ENCODE measurements at regions not wholly inside any gene's neighbourhood (a gene's known extent, or its start where the extent isn't known, plus 50 kb on each side); places are given as distances from the start of the nearest gene placed in this dataset.

- no peak overlapping the region for H3K4me3 Mint-ChIP-seq
- H3K4me1 Mint-ChIP-seq, result no peaks in the 10 kb centered on the region
- no peaks in the 10 kb centered on the region for H3K9me3 Mint-ChIP-seq
- peaks cover 4% of the 10 kb centered on the region for H3K27me3 Mint-ChIP-seq
- H3K36me3 Mint-ChIP-seq, result no peaks in the 10 kb centered on the region
- DNase-seq, result no peak
- H3K27ac Mint-ChIP-seq, result no peak overlapping the region
- POLR2A ChIA-PET, result no interaction called here
- ATAC-seq (ENCODE audit: low read depth), result no peak
Measured at GRCh38 chr2:180647221-180647620, 333.2 kb upstream of the UBE2E3 start.

- peaks cover 4% of the 10 kb centered on the region for H3K27me3 Mint-ChIP-seq
- DNase-seq (no peak), ATAC-seq (ENCODE audit: low read depth) (no peak)
- no peak overlapping the region for H3K27ac Mint-ChIP-seq
- no peaks in the 10 kb centered on the region for H3K9me3 Mint-ChIP-seq
- POLR2A ChIA-PET, result no interaction called here
- no peaks in the 10 kb centered on the region for H3K4me1 Mint-ChIP-seq
- H3K36me3 Mint-ChIP-seq, result no peaks in the 10 kb centered on the region
- H3K4me3 Mint-ChIP-seq, result no peak overlapping the region
Measured at GRCh38 chr2:180646756-180647155, 333.6 kb upstream of the UBE2E3 start.

GRCh38 chr2:180644709-180645108 is 335.7 kb upstream of the UBE2E3 start:
- H3K36me3 Mint-ChIP-seq, result no peaks in the 10 kb centered on the region

GRCh38 chr2:180630756-180631155 is 349.6 kb upstream of the UBE2E3 start:
- DNase-seq, result no peak
- Mint-ChIP-seq H3K4me3 (no peak overlapping the region), H3K27ac (no peak overlapping the region), H3K36me3 (no peaks in the 10 kb centered on the region), H3K27me3 (peaks cover 2% of the 10 kb centered on the region), H3K9me3 (no peaks in the 10 kb centered on the region), H3K4me1 (no peaks in the 10 kb centered on the region)
- no peak for ATAC-seq (ENCODE audit: low read depth)
- POLR2A ChIA-PET, result no interaction called here

More at GRCh38 chr2:180644709-180645108, 335.7 kb upstream of the UBE2E3 start:
- Mint-ChIP-seq H3K27me3 (peaks cover 4% of the 10 kb centered on the region), H3K4me1 (no peaks in the 10 kb centered on the region), H3K27ac (no peak overlapping the region), H3K9me3 (no peaks in the 10 kb centered on the region), H3K4me3 (no peak overlapping the region)
- no peak for ATAC-seq (ENCODE audit: low read depth)
- POLR2A ChIA-PET, result no interaction called here
- no peak for DNase-seq

- H3K36me3 Mint-ChIP-seq, result no peaks in the 10 kb centered on the region
- peaks cover 2% of the 10 kb centered on the region for H3K27me3 Mint-ChIP-seq
- POLR2A ChIA-PET, result no interaction called here
- H3K9me3 Mint-ChIP-seq, result peaks cover 1% of the 10 kb centered on the region
- no peak for DNase-seq
- no peak overlapping the region for H3K27ac Mint-ChIP-seq
- H3K4me3 Mint-ChIP-seq, result no peak overlapping the region
- ATAC-seq (ENCODE audit: low read depth), result no peak
- no peaks in the 10 kb centered on the region for H3K4me1 Mint-ChIP-seq
Measured at GRCh38 chr2:180625006-180625844, 355.2 kb upstream of the UBE2E3 start.

GRCh38 chr2:180621941-180622918 is 358.2 kb upstream of the UBE2E3 start:
- Mint-ChIP-seq H3K36me3 (no peaks in the 10 kb centered on the region), H3K4me1 (no peaks in the 10 kb centered on the region), H3K4me3 (no peak overlapping the region), H3K9me3 (peaks cover 1% of the 10 kb centered on the region), H3K27ac (no peak overlapping the region), H3K27me3 (no peaks in the 10 kb centered on the region)
- no peak for DNase-seq
- ATAC-seq (ENCODE audit: low read depth), result no peak
- POLR2A ChIA-PET, result no interaction called here

- no peak overlapping the region for H3K4me3 Mint-ChIP-seq
- H3K36me3 Mint-ChIP-seq, result no peaks in the 10 kb centered on the region
- peaks cover 1% of the 10 kb centered on the region for H3K9me3 Mint-ChIP-seq
- no peak for ATAC-seq (ENCODE audit: low read depth)
- no peaks in the 10 kb centered on the region for H3K4me1 Mint-ChIP-seq
- H3K27ac Mint-ChIP-seq, result no peak overlapping the region
- POLR2A ChIA-PET, result no interaction called here
- no peaks in the 10 kb centered on the region for H3K27me3 Mint-ChIP-seq
- no peak for DNase-seq
Measured at GRCh38 chr2:180621366-180621765, 359.0 kb upstream of the UBE2E3 start.

- no peak overlapping the region for H3K4me3 Mint-ChIP-seq
- POLR2A ChIA-PET, result no interaction called here
- H3K27ac Mint-ChIP-seq, result no peak overlapping the region
- H3K36me3 Mint-ChIP-seq, result no peaks in the 10 kb centered on the region
- H3K9me3 Mint-ChIP-seq, result peaks cover 1% of the 10 kb centered on the region
- no peaks in the 10 kb centered on the region for H3K4me1 Mint-ChIP-seq
- ATAC-seq (ENCODE audit: low read depth) (no peak), DNase-seq (no peak)
- no peaks in the 10 kb centered on the region for H3K27me3 Mint-ChIP-seq
Measured at GRCh38 chr2:180618570-180618969, 361.8 kb upstream of the UBE2E3 start.

GRCh38 chr2:180614776-180615175 is 365.6 kb upstream of the UBE2E3 start:
- Mint-ChIP-seq H3K4me1 (no peaks in the 10 kb centered on the region), H3K27me3 (no peaks in the 10 kb centered on the region), H3K27ac (no peak overlapping the region), H3K9me3 (no peaks in the 10 kb centered on the region), H3K4me3 (no peak overlapping the region), H3K36me3 (no peaks in the 10 kb centered on the region)
- ATAC-seq (ENCODE audit: low read depth) (no peak), DNase-seq (no peak)
- POLR2A ChIA-PET, result no interaction called here

GRCh38 chr2:180609626-180610340 is 370.6 kb upstream of the UBE2E3 start:
- Mint-ChIP-seq H3K27me3 (no peaks in the 10 kb centered on the region), H3K4me1 (no peaks in the 10 kb centered on the region), H3K4me3 (no peak overlapping the region), H3K9me3 (no peaks in the 10 kb centered on the region), H3K27ac (no peak overlapping the region), H3K36me3 (no peaks in the 10 kb centered on the region)
- POLR2A ChIA-PET, result no interaction called here
- no peak for ATAC-seq (ENCODE audit: low read depth)
- no peak for DNase-seq

GRCh38 chr2:180607514-180608049 is 372.8 kb upstream of the UBE2E3 start:
- no peaks in the 10 kb centered on the region for H3K9me3 Mint-ChIP-seq
- no peaks in the 10 kb centered on the region for H3K4me1 Mint-ChIP-seq
- H3K4me3 Mint-ChIP-seq, result no peak overlapping the region
- no peaks in the 10 kb centered on the region for H3K36me3 Mint-ChIP-seq
- no peak overlapping the region for H3K27ac Mint-ChIP-seq
- H3K27me3 Mint-ChIP-seq, result no peaks in the 10 kb centered on the region
- POLR2A ChIA-PET, result no interaction called here
- ATAC-seq (ENCODE audit: low read depth), result no peak
- no peak for DNase-seq

- DNase-seq, result no peak
- Mint-ChIP-seq H3K4me1 (no peaks in the 10 kb centered on the region), H3K27ac (no peak overlapping the region)
Measured at GRCh38 chr2:180604077-180604476, 376.3 kb upstream of the UBE2E3 start.

GRCh38 chr2:180601016-180601415 is 379.4 kb upstream of the UBE2E3 start:
- no peak for ATAC-seq (ENCODE audit: low read depth)
- H3K27me3 Mint-ChIP-seq, result no peaks in the 10 kb centered on the region

More at GRCh38 chr2:180604077-180604476, 376.3 kb upstream of the UBE2E3 start:
- no peaks in the 10 kb centered on the region for H3K9me3 Mint-ChIP-seq
- POLR2A ChIA-PET, result no interaction called here
- H3K36me3 Mint-ChIP-seq, result no peaks in the 10 kb centered on the region
- ATAC-seq (ENCODE audit: low read depth), result no peak
- no peak overlapping the region for H3K4me3 Mint-ChIP-seq
- H3K27me3 Mint-ChIP-seq, result no peaks in the 10 kb centered on the region

More at GRCh38 chr2:180601016-180601415, 379.4 kb upstream of the UBE2E3 start:
- Mint-ChIP-seq H3K4me1 (no peaks in the 10 kb centered on the region), H3K9me3 (peaks cover 3% of the 10 kb centered on the region), H3K36me3 (no peaks in the 10 kb centered on the region), H3K4me3 (no peak overlapping the region), H3K27ac (no peak overlapping the region)
- DNase-seq, result no peak
- POLR2A ChIA-PET, result no interaction called here

Measured in activated naive CD8-positive, alpha-beta T cell treated with anti-CD3 and anti-CD28 coated beads, Interleukin-2, amount 10 ng/mL, durations not matched to agents 7 days and 5 days (primary cell).